Testis (tissue), 2 donors: ENCODE measurements at regions not wholly inside any gene's neighbourhood (a gene's known extent, or its start where the extent isn't known, plus 50 kb on each side); places are given as distances from the start of the nearest gene placed in this dataset.
"Not testable (repeated sequence)": the region's sequence is repeated elsewhere in the genome, so short reads cannot be mapped to it uniquely, and the experiment has no call there.

Source experiments
- DNase-seq: peaks from one replicate; pipeline ENCODE4 v3.0.0-alpha.2; 2019
- H3K27ac ChIP-seq, 2 donors: fragments of 200-600 bp; sonication (generic); one replicate each; pipeline ENCODE4 v1.5.1; 2019
- H3K27me3 ChIP-seq: fragments of 200-600 bp; sonication (generic); one replicate; pipeline ENCODE4 v1.5.1; 2019
- H3K36me3 ChIP-seq: fragments of 200-600 bp; sonication (generic); one replicate; pipeline ENCODE4 v1.5.1; 2017; ENCODE audit warnings: low read depth; ENCODE audit errors: missing control alignments
- H3K4me1 ChIP-seq: fragments of 200-600 bp; sonication (generic); one replicate; pipeline ENCODE4 v1.5.1; 2019
- H3K4me3 ChIP-seq, 2 donors: fragments of 200-600 bp; sonication (generic); one replicate each; pipeline ENCODE4 v1.5.1; 2017 to 2019
- H3K9me3 ChIP-seq: fragments of 200-600 bp; sonication (generic); one replicate; pipeline ENCODE4 v1.5.1; 2017
- CTCF ChIP-seq, 3 experiments: fragments of 450-650 bp in 2 of 3; fragments of 200-600 bp in 1 of 3; sonication (generic) in 1 of 3; IDR thresholded peaks; one replicate each; pipeline ENCODE4 v1.5.1; 2016 to 2019; ENCODE audit warnings: antibody characterized with exemption in 3 of 3, mild to moderate bottlenecking in 2 of 3, moderate library complexity in 1 of 3
- POLR2A ChIP-seq: fragments of 450-650 bp; IDR thresholded peaks from one replicate; pipeline ENCODE4 v1.6.1; 2017; ENCODE audit warnings: antibody characterized with exemption, mild to moderate bottlenecking, moderate library complexity
- WGBS, 2 donors: methylation state at CpG; one replicate each; pipeline ENCODE4 v1.1.5; 2018; 5-methylcytosine and 5-hydroxymethylcytosine counted together
- intact Hi-C: fragments of 100-400 bp; cut with DNase I; formaldehyde crosslinking; loops from one replicate; pipeline ENCODE4 v1.15.1; 2023; ENCODE audit warnings: low total_unique reads

GRCh38 chr15:62517541-62517940 is 352.5 kb upstream of the C2CD4B start:
- H3K36me3 ChIP-seq = no peaks in the 10 kb centered on the region
- H3K9me3 ChIP-seq = no peaks in the 10 kb centered on the region
- 94 to 98% methylated on average over 1 of the region's 1 CpG for WGBS, 2 donors
- H3K27ac ChIP-seq = no peak overlapping the region
- no peak for DNase-seq
- intact Hi-C loops = no loop called here
- no peaks in the 10 kb centered on the region for H3K4me1 ChIP-seq
- H3K27me3 ChIP-seq = no peaks in the 10 kb centered on the region
- H3K4me3 ChIP-seq = no peak overlapping the region
- TF ChIP-seq POLR2A (no peak), CTCF (IDR thresholded peaks at IDR 0.05) (no peak)

- intact Hi-C loops, H3K27me3 ChIP-seq, DNase-seq, H3K9me3 ChIP-seq, H3K36me3 ChIP-seq, H3K27ac ChIP-seq, H3K4me3 ChIP-seq, H3K4me1 ChIP-seq: not testable (repeated sequence)
- WGBS, 2 donors = 95% methylated on average over 6 of the region's 6 CpGs
These were observed 353.6 kb upstream of the C2CD4B start for GRCh38 chr15:62518666-62519065.

GRCh38 chr15:62519900-62520299 is 354.8 kb upstream of the C2CD4B start:
- no peak for DNase-seq
- Histone ChIP-seq H3K27ac (no peak overlapping the region), H3K4me1 (no peaks in the 10 kb centered on the region), H3K4me3 (no peak overlapping the region), H3K36me3 (no peaks in the 10 kb centered on the region), H3K9me3 (no peaks in the 10 kb centered on the region), H3K27me3 (no peaks in the 10 kb centered on the region)
- 66 to 81% methylated on average over 4 of the region's 4 CpGs for WGBS, 2 donors
- intact Hi-C loops = no loop called here
- no peak for TF ChIP-seq CTCF (IDR thresholded peaks at IDR 0.05)
- TF ChIP-seq POLR2A = no peak

GRCh38 chr15:62520887-62521286 is 355.8 kb upstream of the C2CD4B start:
- Histone ChIP-seq H3K27ac (no peak overlapping the region), H3K4me3 (no peak overlapping the region), H3K4me1 (no peaks in the 10 kb centered on the region), H3K36me3 (no peaks in the 10 kb centered on the region), H3K9me3 (no peaks in the 10 kb centered on the region), H3K27me3 (no peaks in the 10 kb centered on the region)
- TF ChIP-seq CTCF (IDR thresholded peaks at IDR 0.05) (no peak), POLR2A (no peak)
- no peak for DNase-seq
- 91 to 93% methylated on average over 2 of the region's 2 CpGs for WGBS, 2 donors
- intact Hi-C loops = no loop called here

- intact Hi-C loops = no loop called here
- Histone ChIP-seq H3K9me3 (no peaks in the 10 kb centered on the region), H3K4me3 (no peak overlapping the region), H3K36me3 (no peaks in the 10 kb centered on the region), H3K27ac (no peak overlapping the region), H3K27me3 (no peaks in the 10 kb centered on the region), H3K4me1 (no peaks in the 10 kb centered on the region)
- TF ChIP-seq POLR2A = no peak
- WGBS, 2 donors = 89 to 96% methylated on average over 2 of the region's 2 CpGs
- no peak for DNase-seq
These were observed 356.3 kb upstream of the C2CD4B start for GRCh38 chr15:62521396-62521795.

GRCh38 chr15:62524848-62525247 is 359.8 kb upstream of the C2CD4B start:
- 76 to 82% methylated on average over 4 of the region's 4 CpGs for WGBS, 2 donors
- TF ChIP-seq CTCF (IDR thresholded peaks at IDR 0.05) (no peak), POLR2A (no peak)
- Histone ChIP-seq H3K4me1 (no peaks in the 10 kb centered on the region), H3K4me3 (no peak overlapping the region), H3K9me3 (no peaks in the 10 kb centered on the region), H3K27me3 (no peaks in the 10 kb centered on the region), H3K36me3 (no peaks in the 10 kb centered on the region), H3K27ac (no peak overlapping the region)
- intact Hi-C loops = no loop called here
- DNase-seq = no peak
